ENCODE measurements at regions not wholly inside any gene's neighbourhood (a gene's known extent, or its start where the extent isn't known, plus 50 kb on each side); places are given as distances from the start of the nearest gene placed in this dataset.

DNA sequence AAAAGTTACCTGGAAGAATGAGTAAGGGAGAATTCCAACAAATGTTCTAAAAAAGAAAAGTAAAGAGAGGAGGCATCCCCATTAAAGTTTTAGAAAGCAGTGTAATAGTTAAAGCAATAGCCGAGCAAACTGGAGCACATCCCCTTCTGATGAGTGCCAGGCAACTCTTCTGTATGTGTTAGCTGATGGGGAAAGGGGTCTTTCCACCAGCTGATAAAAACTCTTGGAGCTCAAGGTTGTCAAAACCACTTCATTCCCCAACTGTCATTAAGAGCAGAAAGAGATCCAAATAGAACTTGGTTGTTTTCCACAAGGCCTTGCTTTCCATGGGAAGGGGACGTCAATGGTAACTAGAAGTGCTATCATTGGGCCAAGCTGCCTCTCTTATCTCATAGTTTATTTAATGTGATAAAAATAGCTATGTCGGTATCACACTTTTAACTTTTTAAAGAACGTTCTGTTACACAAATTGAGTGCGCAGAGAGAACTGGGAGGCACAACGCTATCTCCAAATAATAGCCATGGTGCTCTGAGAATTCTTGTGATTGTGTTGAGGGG, 116.9 kb downstream of the POLR2M start:
- no peak for DNase-seq (ENCODE audit: low read depth in 2 of 2)

DNA sequence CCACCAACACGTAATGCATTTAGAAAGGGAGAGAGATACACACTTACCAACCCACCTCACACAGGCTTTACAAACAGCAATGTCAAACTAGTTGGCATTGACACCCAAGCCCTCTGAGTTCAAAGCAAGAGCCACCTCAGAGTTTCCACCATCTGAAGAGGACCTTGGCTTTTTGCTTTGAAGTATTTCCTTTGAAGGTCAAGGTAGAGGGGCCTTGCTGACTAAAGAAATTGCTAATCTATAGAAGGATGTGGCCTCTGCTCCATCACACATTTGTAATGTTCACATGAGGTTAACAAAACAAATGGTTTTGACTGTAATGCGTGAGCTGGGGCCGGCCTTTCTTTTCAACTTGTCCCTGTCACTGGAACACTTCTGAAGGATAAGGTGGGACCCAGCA, 117.7 kb downstream of the POLR2M start:
- no peak for DNase-seq (ENCODE audit: low read depth in 2 of 2)

DNA sequence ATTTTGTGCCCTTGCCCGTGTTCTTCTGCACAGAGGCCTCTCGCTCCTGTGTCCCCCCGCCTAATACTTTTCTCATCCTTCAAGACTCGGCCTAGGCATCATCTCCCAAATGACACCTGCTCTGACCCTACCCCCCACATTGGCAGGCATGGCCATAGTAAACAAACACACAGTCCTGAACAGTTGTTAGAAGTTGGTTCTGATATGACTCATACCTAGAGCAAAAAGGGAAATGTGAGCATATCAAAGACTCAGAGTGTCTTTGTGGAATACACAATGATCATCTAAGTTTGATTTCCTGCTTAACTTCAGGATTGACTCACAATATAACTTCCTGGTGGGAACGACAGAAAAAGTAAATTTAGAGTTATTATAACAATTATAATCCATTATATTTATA, 120.5 kb downstream of the POLR2M start:
- DNase-seq (ENCODE audit: low read depth in 2 of 2): no peak

GRCh38 chr15:57827971-57828370, 121.5 kb downstream of the POLR2M start:
- DNase-seq (ENCODE audit: low read depth in 2 of 2): no peak

- DNase-seq (ENCODE audit: low read depth in 2 of 2): no peak
Observed at GRCh38 chr15:57832183-57832582, 125.7 kb downstream of the POLR2M start.

DNA sequence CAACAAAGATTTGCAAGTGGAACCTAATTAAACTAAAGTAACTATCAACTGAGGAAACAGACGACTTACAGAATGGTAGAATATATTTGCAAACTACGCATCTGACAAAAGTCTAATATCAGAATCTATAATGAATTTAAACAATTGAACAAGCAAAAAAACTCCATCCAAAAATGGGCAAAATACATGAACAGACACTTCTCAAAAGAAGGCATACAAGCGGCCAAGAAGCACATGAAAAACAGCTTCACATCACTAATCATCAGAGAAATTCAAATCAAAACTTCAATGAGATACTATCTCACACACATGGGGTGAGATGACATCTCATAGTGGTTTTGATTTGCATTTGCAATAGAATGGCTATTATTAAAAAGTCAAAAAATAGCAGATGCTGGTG, 128.6 kb downstream of the POLR2M start:
- no peak for DNase-seq (ENCODE audit: low read depth in 2 of 2)

DNA sequence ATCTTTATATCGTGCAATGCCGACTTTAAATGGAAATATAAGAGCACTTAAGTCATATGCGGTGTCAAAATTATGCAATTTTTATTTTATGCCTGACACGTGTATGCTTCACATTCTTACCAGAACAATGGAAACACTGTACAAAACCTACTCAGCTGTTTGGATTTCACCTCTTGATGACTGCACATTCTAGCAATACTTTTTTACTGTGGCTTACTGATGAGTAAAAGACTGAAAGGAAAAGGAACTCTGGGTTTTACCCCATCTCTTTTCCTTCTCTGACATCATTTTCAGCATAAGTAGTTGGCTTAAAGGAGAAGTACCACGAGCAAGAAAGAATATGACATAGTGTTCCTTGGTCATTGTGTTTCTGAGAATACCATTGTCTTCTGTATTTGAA, 142.8 kb downstream of the POLR2M start:
- DNase-seq (ENCODE audit: low read depth in 2 of 2): no peak

- no peak for DNase-seq (ENCODE audit: low read depth in 2 of 2)
Observed at GRCh38 chr15:57854531-57854930, 148.0 kb downstream of the POLR2M start.

DNA sequence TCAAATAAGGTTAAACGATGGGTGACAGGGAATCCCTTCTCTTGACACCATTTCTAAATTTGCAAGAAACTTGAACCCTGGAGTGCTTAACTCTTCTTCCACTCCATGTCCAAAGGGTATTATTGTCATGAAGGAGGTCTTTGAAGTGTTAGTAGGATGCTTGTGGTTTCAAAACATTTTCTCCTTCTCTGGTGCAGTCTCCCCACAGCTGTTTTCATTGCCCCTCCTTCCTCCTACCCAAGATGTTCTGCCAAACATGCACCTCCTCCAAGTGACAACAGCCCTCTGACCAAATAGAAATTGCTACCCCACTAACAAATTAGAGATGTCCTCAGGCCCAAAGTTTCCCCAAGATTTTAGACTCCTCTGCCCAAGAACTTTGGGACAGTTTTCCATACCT, 151.4 kb downstream of the POLR2M start:
- no peak for DNase-seq (ENCODE audit: low read depth in 2 of 2)

GRCh38 chr15:57859130-57859685, 152.7 kb downstream of the POLR2M start:
- no peak for DNase-seq (ENCODE audit: low read depth in 2 of 2)

DNA sequence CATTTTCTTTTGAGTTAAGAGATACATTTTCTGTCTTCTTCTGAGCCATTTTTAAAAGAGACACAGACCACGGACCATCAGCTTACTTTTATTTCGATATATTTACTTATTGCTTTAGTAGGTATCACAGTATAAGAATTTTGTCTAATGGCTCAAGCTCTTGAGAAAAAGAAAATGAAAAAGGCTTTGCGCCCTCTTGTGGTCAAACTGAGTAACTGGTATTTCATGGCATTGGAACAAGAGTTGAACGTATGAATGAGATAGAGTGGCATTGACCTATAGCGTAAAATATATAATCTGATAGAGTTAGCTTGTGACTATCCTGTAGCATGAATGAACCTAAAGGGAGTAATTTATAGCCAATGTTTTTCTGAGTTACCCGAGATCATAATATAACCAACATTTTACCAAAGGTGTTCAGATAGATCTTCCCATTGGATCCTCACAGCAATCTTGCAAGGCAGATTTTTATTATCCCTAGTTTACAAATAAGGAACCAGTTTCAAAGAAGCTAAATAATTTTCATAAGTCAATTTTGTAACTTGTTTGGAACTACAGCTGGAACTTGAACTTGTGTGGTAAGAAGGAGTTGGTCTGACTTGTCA, 154.6 kb downstream of the POLR2M start:
- DNase-seq (ENCODE audit: low read depth in 2 of 2): no peak

- no peak for DNase-seq (ENCODE audit: low read depth in 2 of 2)
Observed at GRCh38 chr15:57861815-57862586, 155.5 kb downstream of the POLR2M start.

- DNase-seq (ENCODE audit: low read depth in 2 of 2): no peak
Observed at GRCh38 chr15:57862761-57863160, 156.2 kb downstream of the POLR2M start.

DNA sequence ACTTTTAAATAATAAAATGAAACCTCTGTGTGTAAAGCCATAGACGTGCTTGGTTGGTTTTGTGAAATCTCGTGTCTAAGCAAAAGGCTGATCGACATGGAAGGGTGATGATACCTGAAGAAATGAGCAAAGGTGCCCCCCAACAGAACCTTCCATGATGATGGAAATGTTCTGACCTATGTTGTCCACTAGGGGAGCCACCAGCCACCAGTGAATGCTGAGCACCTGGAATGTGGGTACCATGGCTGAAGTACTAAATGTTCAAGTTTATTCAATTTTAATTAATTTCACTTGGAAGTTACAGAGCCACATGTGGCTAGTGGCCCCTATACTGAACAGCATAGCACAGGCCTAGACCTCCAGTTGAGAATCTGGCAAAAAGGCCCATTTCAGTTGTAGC, 158.8 kb downstream of the POLR2M start:
- no peak for DNase-seq (ENCODE audit: low read depth in 2 of 2)

DNA sequence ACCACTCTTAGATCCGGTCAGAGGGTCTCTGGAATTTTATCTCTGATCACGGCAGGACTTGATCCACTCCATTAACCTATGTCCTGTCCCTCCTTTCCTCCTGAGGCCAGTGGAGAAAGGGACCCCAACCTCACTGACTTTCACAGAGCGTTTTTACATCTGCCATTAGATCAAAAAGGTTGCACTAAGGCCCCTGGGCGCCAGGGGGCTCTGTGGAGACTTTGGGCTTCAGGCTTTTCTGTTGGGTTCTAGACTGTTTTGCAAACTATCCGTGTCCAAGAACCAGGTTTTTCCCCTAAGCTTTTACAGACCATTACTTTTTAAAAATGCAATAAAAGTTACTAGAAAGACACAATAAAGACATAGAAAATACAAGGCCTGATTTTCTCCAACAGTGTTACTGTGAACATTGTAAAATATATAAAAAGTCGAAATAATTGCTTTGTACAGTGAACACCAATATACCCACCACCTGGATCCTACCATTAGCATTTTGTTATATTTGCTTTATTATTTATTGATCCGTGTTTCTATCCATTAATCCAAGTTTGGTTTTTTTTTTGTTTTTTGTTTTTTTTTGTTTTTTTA, 159.7 kb downstream of the POLR2M start:
- DNase-seq (ENCODE audit: low read depth in 2 of 2): peak in 1 of 2 donors; percentile 9

GRCh38 chr15:57867970-57868798, 161.7 kb downstream of the POLR2M start:
- no peak for DNase-seq (ENCODE audit: low read depth in 2 of 2)

- no peak for DNase-seq (ENCODE audit: low read depth in 2 of 2)
Observed at GRCh38 chr15:57870667-57871066, 164.2 kb downstream of the POLR2M start.

GRCh38 chr15:57872281-57873030, 165.9 kb downstream of the POLR2M start:
- no peak for DNase-seq (ENCODE audit: low read depth in 2 of 2)

DNA sequence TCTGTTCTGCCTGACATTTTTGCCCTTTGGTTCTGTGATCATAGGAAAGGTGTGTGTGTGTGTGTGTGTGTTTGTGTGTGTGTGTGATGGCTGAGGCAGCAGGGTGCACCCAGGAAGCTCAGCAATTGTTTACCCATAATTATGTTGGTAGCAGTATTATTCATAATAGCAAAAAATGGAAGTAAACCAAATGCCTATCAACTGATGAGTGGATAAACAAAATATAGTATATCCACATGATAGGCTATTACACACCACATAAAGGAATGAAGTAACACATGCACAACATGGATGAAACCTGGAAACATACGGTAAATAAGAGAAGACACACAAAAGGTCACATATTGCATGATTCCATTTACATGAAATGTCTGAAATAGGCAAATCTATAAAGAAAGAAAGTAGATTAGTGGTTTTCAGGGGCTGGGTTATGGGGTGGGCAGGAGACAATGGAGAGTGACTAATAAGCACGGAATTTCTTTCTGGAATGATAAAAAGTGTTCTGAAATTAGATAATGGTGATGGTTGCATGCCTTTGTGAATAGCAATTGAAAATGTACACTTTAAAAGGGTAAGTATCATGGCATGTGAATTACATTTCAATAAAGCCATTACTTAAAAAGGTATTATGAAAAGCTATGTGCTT, 167.2 kb downstream of the POLR2M start:
- no peak for DNase-seq (ENCODE audit: low read depth in 2 of 2)

DNA sequence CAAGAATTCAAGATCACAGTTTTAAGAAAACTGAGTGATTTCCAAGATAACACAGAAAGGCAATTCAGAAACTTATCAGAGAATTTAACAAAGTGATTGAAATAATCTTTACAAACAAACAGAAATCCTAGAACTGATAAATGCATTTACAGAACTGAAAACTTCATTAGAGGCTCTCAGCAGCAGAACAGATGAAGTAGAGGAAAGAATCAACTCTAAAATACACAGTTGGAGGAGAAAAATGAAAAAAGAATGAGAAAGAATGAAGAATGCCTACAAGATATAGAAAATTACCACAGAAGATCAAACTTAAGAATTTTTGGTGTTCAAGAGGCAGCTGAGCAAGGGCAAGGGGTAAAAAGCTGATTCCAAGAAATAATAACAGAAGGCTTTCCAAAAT, 168.8 kb downstream of the POLR2M start:
- DNase-seq (ENCODE audit: low read depth in 2 of 2): no peak

DNA sequence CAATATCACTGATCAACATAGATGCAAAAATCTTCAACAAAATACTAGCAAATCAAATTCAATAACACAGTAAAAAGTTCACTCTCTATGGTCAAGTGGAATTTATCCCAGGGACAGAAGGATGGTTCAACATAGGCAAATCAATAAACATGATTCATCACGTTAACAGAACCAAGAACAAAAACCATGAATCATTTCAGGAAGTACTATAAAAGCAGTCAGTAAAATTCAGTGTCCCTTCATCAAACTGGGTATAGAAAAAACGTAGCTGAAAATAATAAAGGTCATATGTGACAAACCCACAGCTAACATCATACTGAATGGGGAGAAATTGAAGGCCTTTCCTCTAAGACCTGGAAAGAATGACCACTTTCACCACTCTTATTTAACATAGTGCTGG, 172.1 kb downstream of the POLR2M start:
- DNase-seq (ENCODE audit: low read depth in 2 of 2): no peak

All from stimulated activated CD4-positive, alpha-beta T cell treated with anti-CD3 and anti-CD28 coated beads, Interleukin-1b, Interleukin-23, amount 100 ng/mL, for 1 hour (primary cell).